GM12878 (cell line): ENCODE measurements at regions not wholly inside any gene's neighbourhood (a gene's known extent, or its start where the extent isn't known, plus 50 kb on each side); places are given as distances from the start of the nearest gene placed in this dataset.

Source experiments
- ATAC-seq: fragments of 200-7000 bp; cut with Tn5 transposase; 3 replicates; pipeline ENCODE4 v1.9.1; 2020; ENCODE audit warnings: mild to moderate bottlenecking, moderate library complexity
- BruUV-seq: library from RNA; stranded (reverse); fragments of 400-500 nt; replicated peaks from 2 replicates; lab custom pipeline; 2021; lab: Mats Ljungman, UMichigan
- CTCF ChIA-PET: fragments of 300-600 bp; sonication (Branson Sonifier 250); formaldehyde crosslinking; extraction: SDS; loops from one replicate; lab custom pipeline; 2021; ENCODE audit warnings: inconsistent platforms; lab: Yijun Ruan, JAX
- POLR2A ChIA-PET: fragments of 350-600 bp; formaldehyde crosslinking; extraction: SDS; loops from one replicate; lab custom pipeline; 2021; ENCODE audit warnings: inconsistent platforms; lab: Charles Lee
- RAD21 ChIA-PET: fragments of 300-600 bp; sonication (Branson Sonifier 250); formaldehyde crosslinking; loops from one replicate; lab custom pipeline; 2023; ENCODE audit warnings: antibody characterized with exemption; ENCODE audit not compliant: unreplicated experiment; lab: Charles Lee
- SMC1A ChIA-PET: fragments of 300-600 bp; sonication (Branson Sonifier 250); formaldehyde crosslinking; loops from one replicate; lab custom pipeline; 2023; ENCODE audit not compliant: unreplicated experiment, uncharacterized antibody; lab: Charles Lee
- DNase-seq: peaks from one replicate; pipeline ENCODE4 v3.0.0-alpha.2; 2011; ENCODE audit warnings: low read depth, low spot score
- FAIRE-seq: peaks from 3 replicates; lab custom pipeline; 2011; peaks lifted over from hg19 to GRCh38; lab: Jason Lieb, UNC
- H2AFZ ChIP-seq: 2 replicates; pipeline ENCODE4 v1.6.0; 2011; ENCODE audit warnings: low read depth, low read length, control low read depth; ENCODE audit not compliant: control insufficient read depth
- H3K27ac ChIP-seq: 2 replicates; pipeline ENCODE4 v1.5.1; 2011; ENCODE audit warnings: control low read depth; ENCODE audit not compliant: control insufficient read depth, insufficient read depth
- H3K27me3 ChIP-seq, 2 experiments: replicated peaks in 1 of 2; 2 replicates each; pipeline versions ENCODE4 v1.6.0 to v1.6.1; 2011; ENCODE audit warnings: low read length in 1 of 2; ENCODE audit not compliant: control insufficient read depth in 2 of 2, insufficient read depth in 2 of 2
- H3K36me3 ChIP-seq, 2 experiments: 2 replicates each; pipeline ENCODE4 v1.5.1; 2011; ENCODE audit warnings: low read length in 1 of 2; ENCODE audit not compliant: control insufficient read depth in 2 of 2, insufficient read depth in 2 of 2
- H3K4me1 ChIP-seq: 2 replicates; pipeline ENCODE4 v1.6.1; 2011; ENCODE audit warnings: mild to moderate bottlenecking, low read length, moderate library complexity, mixed read lengths; ENCODE audit not compliant: control insufficient read depth, insufficient read depth
- H3K4me2 ChIP-seq: 2 replicates; pipeline ENCODE4 v1.6.0; 2011; ENCODE audit warnings: control low read depth; ENCODE audit not compliant: control insufficient read depth, insufficient read depth
- H3K4me3 ChIP-seq: fragments of 200-600 bp; sonication (generic); 2 replicates; pipeline ENCODE4 v1.5.1; 2016
- H3K79me2 ChIP-seq: 2 replicates; pipeline ENCODE4 v1.6.0; 2011; ENCODE audit warnings: low read length; ENCODE audit not compliant: control insufficient read depth, insufficient read depth
- H3K9ac ChIP-seq: 2 replicates; pipeline ENCODE4 v1.8.0; 2011; ENCODE audit warnings: low read length, control low read depth, mixed read lengths; ENCODE audit not compliant: control insufficient read depth, insufficient read depth
- H3K9me3 ChIP-seq: replicated peaks from 3 replicates; pipeline ENCODE4 v1.5.1; 2011; ENCODE audit warnings: mild to moderate bottlenecking, low read length; ENCODE audit not compliant: control insufficient read depth, insufficient read depth
- H4K20me1 ChIP-seq: 2 replicates; pipeline ENCODE4 v1.6.0; 2011; ENCODE audit not compliant: control insufficient read depth, insufficient read depth
- BCLAF1 ChIP-seq: fragments of 450-650 bp; IDR thresholded peaks from 2 replicates; pipeline ENCODE4 v1.6.1; 2017; ENCODE audit warnings: antibody characterized with exemption, mild to moderate bottlenecking, moderate library complexity
- CEBPB ChIP-seq, 2 experiments: fragments of 150-350 bp in 1 of 2; IDR thresholded peaks; 2 replicates each; pipeline ENCODE4 v1.6.1; 2012 to 2014; ENCODE audit warnings: low read depth in 2 of 2, low read length in 2 of 2, borderline replicate concordance in 1 of 2, inconsistent platforms in 1 of 2
- CTCF ChIP-seq, 3 experiments: IDR thresholded peaks in 2 of 3; conservative IDR thresholded peaks in 1 of 3; 2 replicates each; pipeline ENCODE4 v1.5.1; 2011; ENCODE audit warnings: low read depth in 3 of 3, low read length in 3 of 3, mild to moderate bottlenecking in 3 of 3, control low read depth in 2 of 3, moderate library complexity in 2 of 3, inconsistent platforms in 1 of 3, mixed read lengths in 1 of 3; ENCODE audit not compliant: control insufficient read depth in 2 of 3, insufficient read depth in 1 of 3; ENCODE audit errors: extremely low read depth in 1 of 3
- DPF2 ChIP-seq: fragments of 450-650 bp; IDR thresholded peaks from 2 replicates; pipeline ENCODE4 v1.6.1; 2017; ENCODE audit warnings: mild to moderate bottlenecking
- IRF5 ChIP-seq: fragments of 450-650 bp; IDR thresholded peaks from 2 replicates; pipeline ENCODE4 v1.6.1; 2017; ENCODE audit warnings: borderline replicate concordance
- NBN ChIP-seq: fragments of 450-650 bp; IDR thresholded peaks from 2 replicates; pipeline ENCODE4 v1.6.1; 2016
- RAD21 ChIP-seq: IDR thresholded peaks from 2 replicates; pipeline ENCODE4 v1.6.1; 2011; ENCODE audit warnings: mild to moderate bottlenecking, low read depth, low read length, moderate library complexity; ENCODE audit not compliant: insufficient read depth
- REST ChIP-seq: IDR thresholded peaks from 2 replicates; pipeline ENCODE4 v1.6.1; 2012; ENCODE audit warnings: mild to moderate bottlenecking, low read depth, low read length
- SMAD1 ChIP-seq: fragments of 450-650 bp; IDR thresholded peaks from 2 replicates; pipeline ENCODE4 v1.6.1; 2018; ENCODE audit warnings: mild to moderate bottlenecking, low read depth; ENCODE audit not compliant: partially characterized antibody
- SMAD5 ChIP-seq: IDR thresholded peaks from 2 replicates; pipeline ENCODE4 v1.6.1; 2016; ENCODE audit warnings: antibody characterized with exemption, low read depth
- SMARCA5 ChIP-seq: fragments of 450-650 bp; IDR thresholded peaks from 2 replicates; pipeline ENCODE4 v1.6.1; 2017; ENCODE audit warnings: mild to moderate bottlenecking
- STAT3 ChIP-seq: IDR thresholded peaks from 2 replicates; pipeline ENCODE4 v1.6.1; 2011; ENCODE audit warnings: low read depth, low read length, improper control_type of control experiment
- YY1 ChIP-seq: IDR thresholded peaks from 2 replicates; pipeline ENCODE4 v1.6.1; 2011; ENCODE audit warnings: low read depth, mild to moderate bottlenecking, low read length
- ZNF217 ChIP-seq: fragments of 450-650 bp; IDR thresholded peaks from 2 replicates; pipeline ENCODE4 v1.6.1; 2017; ENCODE audit warnings: antibody characterized with exemption, mild to moderate bottlenecking
- WGBS: methylation state at CpG from one replicate; pipeline ENCODE4 v1.1.6; 2016; ENCODE audit warnings: low lambda C conversion rate; ENCODE audit not compliant: insufficient replicate concordance, insufficient coverage; ENCODE audit errors: missing lambda C conversion rate; 5-methylcytosine and 5-hydroxymethylcytosine counted together
- in situ Hi-C: fragments of 300-500 bp; cut with MboI; formaldehyde crosslinking; loops from 9 replicates; pipeline ENCODE4 v1.14.3; 2018; ENCODE audit warnings: mixed read lengths
- intact Hi-C: fragments of 100-400 bp; cut with micrococcal nuclease; formaldehyde crosslinking; loops from one replicate; pipeline ENCODE4 v1.14.2; 2022; ENCODE audit not compliant: unreplicated experiment

DNA sequence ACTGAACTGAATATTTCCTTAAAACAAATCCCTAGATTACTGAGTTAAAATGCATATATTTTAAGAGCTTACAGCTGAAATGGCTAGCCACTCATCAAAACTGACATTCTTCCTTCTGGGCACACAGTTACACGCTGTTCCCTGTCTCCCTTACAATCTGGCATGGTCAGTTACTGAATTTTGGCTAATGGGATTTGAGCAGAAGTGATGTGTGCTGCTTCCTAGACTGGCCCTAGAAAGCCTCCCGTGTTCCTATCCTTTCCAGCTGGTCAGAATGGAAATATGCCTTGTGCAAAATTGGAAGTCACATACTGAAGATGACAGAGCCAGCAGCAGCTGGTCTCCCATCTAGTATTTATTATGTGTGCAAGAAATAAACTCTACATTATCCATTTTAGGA lies 128.7 kb upstream of the NAMPT start (continued):
- no peak for TF ChIP-seq IRF5
- TF ChIP-seq ZNF217, result no peak
- no peak for TF ChIP-seq SMARCA5
- TF ChIP-seq DPF2, result no peak
- TF ChIP-seq CEBPB (IDR thresholded peaks at IDR 0.05; ENCODE audit: borderline replicate concordance in 1 of 2, low read depth in 2 of 2, low read length in 2 of 2), result no peak
- no peak for TF ChIP-seq BCLAF1
- TF ChIP-seq, all 136 proteins: peak for 0

GRCh38 chr7:106405697-106406141 lies 120.9 kb upstream of the NAMPT start:
- no peaks in the 10 kb centered on the region for H4K20me1 ChIP-seq
- in situ Hi-C loops, result no loop called here
- WGBS, result 0% methylated on average over 1 of the region's 1 CpG
- peak overlapping the region; percentile 19; the same call in 1 of the 2 replicates for H2AFZ ChIP-seq
- no peaks in the 10 kb centered on the region for H3K36me3 ChIP-seq
- H3K79me2 ChIP-seq, result no peaks in the 10 kb centered on the region
- peaks cover 1% of the 10 kb centered on the region; the same call in 2 of the 3 replicates for H3K9me3 ChIP-seq
- H3K9ac ChIP-seq, result no peak overlapping the region
- ChIA-PET CTCF (interaction anchor here (0.8 kb wide), 1 partner anchor 29 kb away, joined by 3 read pairs; no protein-coding TSS in a partner anchor), SMC1A (interaction anchor here (0.9 to 1.2 kb wide), 2 partner anchors 9 to 15 kb away, joined by 4 read pairs; no protein-coding TSS in a partner anchor), POLR2A (no interaction called here), RAD21 (interaction anchor here (0.9 kb wide), 1 partner anchor 57 kb away, joined by 3 read pairs; no protein-coding TSS in a partner anchor)
- FAIRE-seq (no peak), ATAC-seq (peak; percentile 96), DNase-seq (no peak)
- H3K27me3 ChIP-seq, result no peaks in the 10 kb centered on the region
- no TSS peak for BruUV-seq
- intact Hi-C loops, result no loop called here
- H3K27ac ChIP-seq, result no peak overlapping the region
- H3K4me1 ChIP-seq, result peaks cover 3% of the 10 kb centered on the region; the same call in 1 of the 2 replicates
- peak overlapping the region; percentile 38; the same call in 1 of the 2 replicates for H3K4me2 ChIP-seq
- no peak overlapping the region for H3K4me3 ChIP-seq
- TF ChIP-seq SMAD5, result no peak
- TF ChIP-seq CEBPB (IDR thresholded peaks at IDR 0.05; ENCODE audit: borderline replicate concordance in 1 of 2, low read depth in 2 of 2, low read length in 2 of 2), result no peak
- no peak for TF ChIP-seq CTCF (IDR thresholded peaks at IDR 0.05 in 2 of 3, conservative IDR thresholded peaks at IDR 0.05 in 1 of 3; ENCODE audit: control insufficient read depth in 2 of 3, extremely low read depth in 1 of 3, insufficient read depth in 1 of 3, low read depth in 3 of 3, low read length in 3 of 3)
- no peak for TF ChIP-seq YY1
- no peak for TF ChIP-seq RAD21
- TF ChIP-seq STAT3, result no peak
- no peak for TF ChIP-seq SMAD1
- TF ChIP-seq NBN, result no peak
- no peak for TF ChIP-seq REST
